SU-DHL-6 (cell line): ENCODE measurements at regions not wholly inside any gene's neighbourhood (a gene's known extent, or its start where the extent isn't known, plus 50 kb on each side); places are given as distances from the start of the nearest gene placed in this dataset.

Source experiments
- EZH2phosphoT487 ChIP-seq: fragments of 200-600 bp; sonication (generic), shearing (Covaris generic); conservative IDR thresholded peaks from 2 replicates; pipeline ENCODE4 v1.6.1; 2018; ENCODE audit warnings: mild to moderate bottlenecking, antibody characterized with exemption, low read length, moderate library complexity, mixed read lengths
- TF ChIP-seq, protein P1 (sequence below): fragments of 200-600 bp; sonication (generic); IDR thresholded peaks from one replicate; pipeline ENCODE4 v1.5.1; 2017; ENCODE audit warnings: antibody characterized with exemption, mild to moderate bottlenecking, low read length, moderate library complexity; ENCODE audit not compliant: insufficient read depth, poor library complexity, severe bottlenecking

DNA sequence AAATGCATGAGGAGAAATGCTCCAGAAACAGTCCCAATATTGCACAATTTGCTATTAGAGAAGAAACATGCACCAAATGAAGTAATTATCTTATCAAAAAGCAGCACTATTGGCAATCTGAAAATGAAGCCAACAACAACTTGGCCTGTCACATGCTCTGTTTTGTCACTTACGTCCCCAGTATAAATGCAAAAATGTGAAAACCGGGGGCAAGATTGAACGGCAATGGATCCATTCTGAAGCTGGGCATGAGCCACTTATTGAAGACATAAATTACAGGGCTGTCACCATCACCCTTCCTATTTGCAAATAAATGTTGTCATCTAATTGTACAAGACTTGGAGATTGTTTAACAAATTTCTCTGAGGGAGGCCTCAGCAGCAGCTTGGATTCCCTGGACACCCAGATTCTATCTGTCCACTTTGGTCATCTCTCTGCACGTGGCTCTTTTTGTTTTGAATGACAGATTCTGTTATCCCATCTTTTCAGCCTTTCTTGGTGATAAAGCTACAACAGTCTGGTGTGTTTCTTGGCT lies 180.2 kb upstream of the CDH5 start:
- TF ChIP-seq, protein P1, sequence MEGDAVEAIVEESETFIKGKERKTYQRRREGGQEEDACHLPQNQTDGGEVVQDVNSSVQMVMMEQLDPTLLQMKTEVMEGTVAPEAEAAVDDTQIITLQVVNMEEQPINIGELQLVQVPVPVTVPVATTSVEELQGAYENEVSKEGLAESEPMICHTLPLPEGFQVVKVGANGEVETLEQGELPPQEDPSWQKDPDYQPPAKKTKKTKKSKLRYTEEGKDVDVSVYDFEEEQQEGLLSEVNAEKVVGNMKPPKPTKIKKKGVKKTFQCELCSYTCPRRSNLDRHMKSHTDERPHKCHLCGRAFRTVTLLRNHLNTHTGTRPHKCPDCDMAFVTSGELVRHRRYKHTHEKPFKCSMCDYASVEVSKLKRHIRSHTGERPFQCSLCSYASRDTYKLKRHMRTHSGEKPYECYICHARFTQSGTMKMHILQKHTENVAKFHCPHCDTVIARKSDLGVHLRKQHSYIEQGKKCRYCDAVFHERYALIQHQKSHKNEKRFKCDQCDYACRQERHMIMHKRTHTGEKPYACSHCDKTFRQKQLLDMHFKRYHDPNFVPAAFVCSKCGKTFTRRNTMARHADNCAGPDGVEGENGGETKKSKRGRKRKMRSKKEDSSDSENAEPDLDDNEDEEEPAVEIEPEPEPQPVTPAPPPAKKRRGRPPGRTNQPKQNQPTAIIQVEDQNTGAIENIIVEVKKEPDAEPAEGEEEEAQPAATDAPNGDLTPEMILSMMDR = no peak
- TF ChIP-seq EZH2phosphoT487 = no peak
